Effector memory CD4-positive, alpha-beta T cell (primary cell): ENCODE measurements at regions not wholly inside any gene's neighbourhood (a gene's known extent, or its start where the extent isn't known, plus 50 kb on each side); places are given as distances from the start of the nearest gene placed in this dataset.

Source experiments
- DNase-seq, 3 donors: peaks; one replicate each; pipeline ENCODE4 v3.0.0-alpha.2; 2020
- H3K27ac ChIP-seq: 2 replicates; pipeline ENCODE4 v1.7.0; 2013; ENCODE audit warnings: mild to moderate bottlenecking, low read length, moderate library complexity; ENCODE audit not compliant: insufficient read depth, poor library complexity, severe bottlenecking
- H3K27me3 ChIP-seq: replicated peaks from 2 replicates; pipeline ENCODE4 v1.7.0; 2013; ENCODE audit warnings: mild to moderate bottlenecking, low read length; ENCODE audit not compliant: insufficient read depth, control insufficient read depth, poor library complexity, severe bottlenecking
- H3K36me3 ChIP-seq: 2 replicates; pipeline ENCODE4 v1.7.0; 2013; ENCODE audit warnings: mild to moderate bottlenecking, low read length, moderate library complexity; ENCODE audit not compliant: control insufficient read depth, insufficient read depth
- H3K4me1 ChIP-seq: 2 replicates; pipeline ENCODE4 v1.7.0; 2013; ENCODE audit warnings: low read length, mild to moderate bottlenecking; ENCODE audit not compliant: control insufficient read depth, insufficient read depth, poor library complexity, severe bottlenecking
- H3K4me3 ChIP-seq: 2 replicates; pipeline ENCODE4 v1.7.0; 2013; ENCODE audit warnings: low read length, low read depth, mild to moderate bottlenecking; ENCODE audit not compliant: insufficient read depth, poor library complexity, severe bottlenecking
- H3K9me3 ChIP-seq: 2 replicates; pipeline ENCODE4 v1.7.0; 2013; ENCODE audit warnings: mild to moderate bottlenecking, low read length, moderate library complexity; ENCODE audit not compliant: control insufficient read depth

DNA sequence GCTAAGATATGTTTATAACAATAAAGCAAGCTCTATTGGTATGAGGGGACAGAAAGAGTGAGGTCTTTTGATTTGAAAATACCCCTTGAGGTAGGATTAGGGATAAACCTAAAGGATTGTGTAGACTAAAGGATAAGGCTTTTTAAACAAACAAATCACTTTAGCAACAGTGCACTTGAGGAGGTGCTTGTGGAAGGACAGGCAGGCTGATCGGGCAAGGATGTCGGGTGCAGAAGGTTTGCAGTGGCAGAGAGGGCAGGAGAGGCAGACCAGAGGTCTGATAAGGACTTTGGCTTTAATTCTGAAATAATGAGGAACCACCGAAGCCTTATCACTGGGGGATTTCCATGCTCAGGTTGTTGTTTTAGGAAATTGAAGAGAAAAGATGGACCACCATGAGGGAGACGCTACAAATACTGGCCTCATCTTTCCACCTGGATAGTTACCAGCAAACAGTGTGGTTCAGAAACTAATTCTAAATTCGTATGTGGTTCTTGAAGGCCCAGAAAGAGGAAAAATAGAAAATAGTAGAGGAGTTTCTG, 119.5 kb upstream of the KLF6 start:
- H3K27me3 ChIP-seq = no peaks in the 10 kb centered on the region
- no peak overlapping the region for H3K4me3 ChIP-seq
- H3K4me1 ChIP-seq = peaks cover 16% of the 10 kb centered on the region
- H3K36me3 ChIP-seq = no peaks in the 10 kb centered on the region
- DNase-seq = no peak
- no peaks in the 10 kb centered on the region for H3K9me3 ChIP-seq
- H3K27ac ChIP-seq = no peak overlapping the region

- H3K4me3 ChIP-seq = no peak overlapping the region
- H3K27me3 ChIP-seq = no peaks in the 10 kb centered on the region
- no peaks in the 10 kb centered on the region for H3K36me3 ChIP-seq
- peaks cover 16% of the 10 kb centered on the region for H3K4me1 ChIP-seq
- no peaks in the 10 kb centered on the region for H3K9me3 ChIP-seq
- DNase-seq = no peak
- peak overlapping the region; percentile 57 for H3K27ac ChIP-seq
Observed at GRCh38 chr10:3902809-3903410, 117.9 kb upstream of the KLF6 start.

DNA sequence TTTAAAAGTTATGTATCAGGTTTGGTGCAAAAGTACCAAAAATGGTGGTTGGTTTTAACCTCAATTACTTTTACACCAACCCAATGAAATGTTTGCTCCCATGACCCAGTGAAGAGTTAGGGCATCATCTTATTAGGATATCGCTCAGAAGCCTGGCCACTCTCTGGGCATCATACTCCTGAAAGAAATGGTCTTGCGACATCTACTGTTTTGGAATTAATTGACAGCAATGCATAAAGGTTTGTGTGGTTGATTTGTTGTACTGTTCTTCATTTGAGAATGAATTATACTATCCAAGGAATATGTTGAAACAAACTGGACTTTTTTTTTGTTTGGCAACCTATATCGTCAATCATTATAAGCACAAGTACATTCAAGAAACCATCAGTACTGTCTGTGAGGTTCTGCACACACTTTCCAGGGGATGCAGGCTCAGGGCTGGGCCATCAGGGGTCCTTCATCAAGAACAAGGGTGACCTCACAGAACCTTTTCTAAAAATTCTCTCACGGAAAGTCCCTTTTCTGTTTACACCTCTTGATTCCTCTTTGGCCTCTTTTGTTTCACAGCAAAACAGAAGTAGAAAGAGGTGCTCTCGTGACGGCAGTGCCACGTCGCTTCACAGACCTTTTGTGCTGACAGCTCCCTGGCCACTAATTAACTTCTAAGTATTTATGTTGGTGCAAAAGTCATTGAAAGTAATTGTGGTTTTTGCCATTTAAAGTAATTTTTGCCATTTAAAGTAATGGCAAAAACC, 117.2 kb upstream of the KLF6 start:
- peak overlapping the region; percentile 57 for H3K27ac ChIP-seq
- no peaks in the 10 kb centered on the region for H3K36me3 ChIP-seq
- H3K27me3 ChIP-seq = no peaks in the 10 kb centered on the region
- H3K9me3 ChIP-seq = no peaks in the 10 kb centered on the region
- H3K4me1 ChIP-seq = peaks cover 16% of the 10 kb centered on the region
- no peak overlapping the region for H3K4me3 ChIP-seq
- peak; percentile 29 to 54 (median 39) for DNase-seq

- Histone ChIP-seq H3K36me3 (no peaks in the 10 kb centered on the region), H3K4me3 (no peak overlapping the region), H3K27ac (peak overlapping the region; percentile 57), H3K4me1 (peaks cover 16% of the 10 kb centered on the region), H3K9me3 (no peaks in the 10 kb centered on the region), H3K27me3 (no peaks in the 10 kb centered on the region)
- no peak for DNase-seq
Observed at GRCh38 chr10:3901370-3901769, 116.4 kb upstream of the KLF6 start.

DNA sequence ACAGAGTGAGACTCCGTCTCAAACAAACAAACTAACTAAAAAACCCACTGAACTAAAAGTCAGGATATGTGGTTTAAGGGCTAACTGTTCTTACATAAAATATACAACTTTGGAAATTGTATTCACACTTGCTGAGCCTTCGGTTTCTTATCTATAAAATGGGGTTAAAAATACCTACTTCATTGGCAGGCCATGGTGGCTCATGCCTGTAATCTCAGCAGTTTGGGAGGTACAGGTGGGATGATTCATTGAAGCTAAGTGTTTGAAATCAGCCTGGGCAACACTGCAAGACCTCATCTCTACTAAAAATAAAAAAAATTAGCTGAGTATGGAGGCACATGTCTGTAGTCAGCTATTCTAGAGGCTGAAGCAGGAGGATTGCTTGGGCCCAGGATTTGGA, 115.4 kb upstream of the KLF6 start:
- Histone ChIP-seq H3K27ac (no peak overlapping the region), H3K9me3 (no peaks in the 10 kb centered on the region), H3K4me3 (no peak overlapping the region), H3K36me3 (no peaks in the 10 kb centered on the region), H3K4me1 (peaks cover 16% of the 10 kb centered on the region), H3K27me3 (no peaks in the 10 kb centered on the region)
- DNase-seq = no peak

DNA sequence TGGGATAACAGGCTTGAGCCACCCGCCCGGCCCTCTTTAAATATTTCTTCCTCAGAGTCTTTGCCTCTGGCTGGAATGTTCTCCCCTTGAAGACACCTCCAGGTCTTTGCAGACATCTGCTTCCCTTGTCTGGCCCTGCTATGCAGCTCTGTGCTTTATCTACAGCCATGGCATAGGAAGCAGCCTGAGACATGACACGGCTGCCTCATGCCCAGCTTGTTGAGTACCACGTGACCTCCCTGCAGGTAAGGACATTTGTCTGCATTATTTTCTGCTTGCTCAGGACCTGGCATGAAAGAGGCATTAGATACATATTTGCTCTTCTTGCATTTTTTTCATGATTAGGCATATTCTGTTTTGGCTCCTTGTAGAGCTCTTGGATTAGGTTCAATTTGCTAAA, 113.8 kb upstream of the KLF6 start:
- no peak overlapping the region for H3K27ac ChIP-seq
- H3K36me3 ChIP-seq = no peaks in the 10 kb centered on the region
- H3K4me3 ChIP-seq = no peak overlapping the region
- H3K9me3 ChIP-seq = no peaks in the 10 kb centered on the region
- peaks cover 23% of the 10 kb centered on the region for H3K4me1 ChIP-seq
- DNase-seq = no peak
- H3K27me3 ChIP-seq = no peaks in the 10 kb centered on the region

DNA sequence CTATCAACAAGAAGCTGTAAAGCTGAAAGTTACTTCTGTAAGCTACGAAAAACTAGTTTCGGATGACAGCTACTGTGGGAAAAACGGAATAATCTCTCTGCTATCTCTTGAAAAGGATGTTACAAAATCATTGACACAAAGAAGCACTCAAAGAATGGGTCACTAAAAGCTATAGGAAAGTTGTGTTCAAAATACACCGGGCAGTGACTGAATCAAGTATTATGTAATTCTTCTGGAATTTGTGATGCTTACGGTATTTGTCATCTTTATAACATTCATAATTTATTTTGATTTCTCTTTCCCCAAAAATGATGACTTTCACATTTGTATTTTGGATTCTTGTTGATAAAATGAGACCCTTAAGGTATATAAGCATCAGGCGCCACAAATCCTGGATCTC, 112.1 kb upstream of the KLF6 start:
- Histone ChIP-seq H3K27me3 (no peaks in the 10 kb centered on the region), H3K4me3 (no peak overlapping the region), H3K9me3 (no peaks in the 10 kb centered on the region), H3K27ac (no peak overlapping the region), H3K36me3 (no peaks in the 10 kb centered on the region), H3K4me1 (peaks cover 19% of the 10 kb centered on the region)
- DNase-seq = no peak

DNA sequence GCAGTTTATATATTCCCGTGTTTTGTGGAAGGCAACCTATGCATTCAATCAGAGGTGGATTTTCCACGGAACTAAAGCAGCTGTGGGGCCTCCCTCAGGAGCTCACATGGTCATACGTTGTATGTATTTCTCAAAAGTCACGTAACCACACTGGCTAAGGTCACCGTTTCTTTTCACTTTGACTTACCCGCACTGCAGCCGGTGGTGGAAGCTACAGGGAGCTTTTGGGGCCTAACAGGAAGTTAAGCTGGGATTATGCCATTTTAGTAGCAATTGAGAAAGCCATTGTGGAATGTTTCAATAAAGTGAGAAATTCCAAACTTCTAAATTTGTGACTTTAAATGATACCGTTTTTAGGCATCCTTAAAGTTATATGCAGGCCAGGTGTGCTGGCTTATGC, 111.2 kb upstream of the KLF6 start:
- Histone ChIP-seq H3K4me1 (peaks cover 16% of the 10 kb centered on the region), H3K9me3 (no peaks in the 10 kb centered on the region), H3K27me3 (no peaks in the 10 kb centered on the region), H3K36me3 (no peaks in the 10 kb centered on the region), H3K27ac (peak overlapping the region; percentile 21), H3K4me3 (no peak overlapping the region)
- DNase-seq = no peak

DNA sequence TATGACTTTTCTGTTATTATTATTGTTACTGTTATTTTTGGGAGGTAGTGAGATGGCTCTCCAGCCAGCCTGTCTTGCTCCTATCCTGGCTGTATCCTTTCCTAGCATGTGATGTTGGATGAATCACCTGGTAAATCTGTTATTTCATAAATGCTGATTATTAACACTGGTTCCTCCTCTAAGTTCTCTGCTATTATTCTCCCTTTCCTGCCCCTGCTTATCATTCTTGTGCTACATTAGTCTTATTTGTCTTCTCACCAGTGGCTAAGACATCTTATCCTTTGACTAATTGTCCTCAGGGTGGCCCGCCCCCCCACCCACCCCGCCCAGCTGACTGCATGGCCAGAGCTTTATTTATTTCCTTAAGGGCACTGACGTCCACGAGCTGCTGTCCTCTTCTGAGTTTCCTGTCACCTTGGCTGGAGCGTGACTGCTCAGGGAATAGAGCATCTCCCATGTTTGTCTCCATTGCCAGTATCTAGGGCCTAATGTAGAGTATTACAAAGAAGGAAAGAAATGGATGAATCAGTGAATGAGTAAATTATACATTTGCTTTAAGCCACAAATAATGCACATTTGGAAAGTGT, 110.1 kb upstream of the KLF6 start:
- H3K4me1 ChIP-seq = peaks cover 14% of the 10 kb centered on the region
- no peak overlapping the region for H3K27ac ChIP-seq
- H3K36me3 ChIP-seq = no peaks in the 10 kb centered on the region
- DNase-seq = no peak
- no peaks in the 10 kb centered on the region for H3K27me3 ChIP-seq
- no peak overlapping the region for H3K4me3 ChIP-seq
- H3K9me3 ChIP-seq = no peaks in the 10 kb centered on the region
